HFFc6 (cell line): ENCODE measurements at regions not wholly inside any gene's neighbourhood (a gene's known extent, or its start where the extent isn't known, plus 50 kb on each side); places are given as distances from the start of the nearest gene placed in this dataset.

Experiments
- DNase-seq: peaks from one replicate; pipeline ENCODE4 v3.0.0-alpha.2; 2018
- H3K27ac Mint-ChIP-seq: 2 replicates; pipeline ENCODE4 v1.8.0; 2020; ENCODE audit warnings: mild to moderate bottlenecking, mixed read lengths
- H3K27me3 Mint-ChIP-seq: 2 replicates; pipeline ENCODE4 v1.8.0; 2021; ENCODE audit warnings: mild to moderate bottlenecking, moderate library complexity, mixed read lengths; ENCODE audit not compliant: insufficient read depth
- H3K36me3 Mint-ChIP-seq: 2 replicates; pipeline ENCODE4 v1.8.0; 2021; ENCODE audit warnings: low read depth, mixed read lengths
- H3K4me1 Mint-ChIP-seq: 2 replicates; pipeline ENCODE4 v1.8.0; 2020; ENCODE audit warnings: low read depth, mixed read lengths
- H3K4me3 Mint-ChIP-seq: 2 replicates; pipeline ENCODE4 v1.8.0; 2020; ENCODE audit warnings: mild to moderate bottlenecking, moderate library complexity, mixed read lengths
- H3K9me3 Mint-ChIP-seq: 2 replicates; pipeline ENCODE4 v1.8.0; 2020; ENCODE audit warnings: mild to moderate bottlenecking, mixed read lengths
- TF ChIP-seq, protein P1 (sequence below): fragments of 200-600 bp; sonication (generic); IDR thresholded peaks from 2 replicates; pipeline ENCODE4 v1.5.0; 2021; ENCODE audit warnings: antibody characterized with exemption, mild to moderate bottlenecking

DNA sequence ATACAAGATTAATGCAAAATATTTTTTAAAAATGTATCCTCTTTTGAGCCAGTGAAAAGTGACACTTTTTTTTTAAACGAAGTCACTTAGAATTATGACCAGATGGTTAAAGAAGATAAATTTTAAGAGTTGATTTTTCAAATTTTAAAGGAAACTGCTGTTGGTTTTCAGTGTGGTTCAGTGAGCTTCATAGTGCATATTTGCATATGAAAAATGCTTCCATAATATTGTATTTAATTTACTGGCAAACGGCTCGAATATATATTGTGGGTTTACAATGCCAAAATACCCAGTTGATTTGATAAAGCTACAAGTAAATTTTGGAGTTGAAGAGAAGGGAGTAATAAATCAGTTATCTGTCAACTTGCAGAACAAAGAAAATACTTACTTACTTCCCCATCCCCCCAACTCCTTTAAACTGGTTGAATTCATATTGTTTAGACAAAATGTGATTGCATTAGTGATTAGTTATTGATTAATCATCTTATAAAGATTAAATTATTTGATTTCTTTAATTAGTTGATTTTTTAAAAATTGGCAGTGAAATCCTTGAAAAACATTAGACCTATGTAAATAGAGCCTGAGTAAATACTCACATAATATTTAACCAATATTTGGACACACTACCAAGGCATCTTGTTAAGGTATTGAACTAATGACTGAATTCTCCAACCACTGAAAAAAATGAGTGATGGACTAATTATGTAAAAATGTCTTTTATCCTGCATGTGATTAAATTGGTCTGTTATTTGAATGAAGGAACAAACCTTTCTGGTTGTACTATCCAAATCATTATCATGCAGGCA is 122.8 kb upstream of the APP start:
- H3K36me3 Mint-ChIP-seq, result no peaks in the 10 kb centered on the region
- no peak overlapping the region for H3K4me3 Mint-ChIP-seq
- no peak for DNase-seq
- no peaks in the 10 kb centered on the region for H3K4me1 Mint-ChIP-seq
- 0 out of 2 replicates have a peak, but pooled peaks cover 3% of the 10 kb centered on the region for H3K27me3 Mint-ChIP-seq
- no peak overlapping the region for H3K27ac Mint-ChIP-seq
- TF ChIP-seq, protein P1, sequence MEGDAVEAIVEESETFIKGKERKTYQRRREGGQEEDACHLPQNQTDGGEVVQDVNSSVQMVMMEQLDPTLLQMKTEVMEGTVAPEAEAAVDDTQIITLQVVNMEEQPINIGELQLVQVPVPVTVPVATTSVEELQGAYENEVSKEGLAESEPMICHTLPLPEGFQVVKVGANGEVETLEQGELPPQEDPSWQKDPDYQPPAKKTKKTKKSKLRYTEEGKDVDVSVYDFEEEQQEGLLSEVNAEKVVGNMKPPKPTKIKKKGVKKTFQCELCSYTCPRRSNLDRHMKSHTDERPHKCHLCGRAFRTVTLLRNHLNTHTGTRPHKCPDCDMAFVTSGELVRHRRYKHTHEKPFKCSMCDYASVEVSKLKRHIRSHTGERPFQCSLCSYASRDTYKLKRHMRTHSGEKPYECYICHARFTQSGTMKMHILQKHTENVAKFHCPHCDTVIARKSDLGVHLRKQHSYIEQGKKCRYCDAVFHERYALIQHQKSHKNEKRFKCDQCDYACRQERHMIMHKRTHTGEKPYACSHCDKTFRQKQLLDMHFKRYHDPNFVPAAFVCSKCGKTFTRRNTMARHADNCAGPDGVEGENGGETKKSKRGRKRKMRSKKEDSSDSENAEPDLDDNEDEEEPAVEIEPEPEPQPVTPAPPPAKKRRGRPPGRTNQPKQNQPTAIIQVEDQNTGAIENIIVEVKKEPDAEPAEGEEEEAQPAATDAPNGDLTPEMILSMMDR, result no peak
- H3K9me3 Mint-ChIP-seq, result peaks cover 10% of the 10 kb centered on the region

DNA sequence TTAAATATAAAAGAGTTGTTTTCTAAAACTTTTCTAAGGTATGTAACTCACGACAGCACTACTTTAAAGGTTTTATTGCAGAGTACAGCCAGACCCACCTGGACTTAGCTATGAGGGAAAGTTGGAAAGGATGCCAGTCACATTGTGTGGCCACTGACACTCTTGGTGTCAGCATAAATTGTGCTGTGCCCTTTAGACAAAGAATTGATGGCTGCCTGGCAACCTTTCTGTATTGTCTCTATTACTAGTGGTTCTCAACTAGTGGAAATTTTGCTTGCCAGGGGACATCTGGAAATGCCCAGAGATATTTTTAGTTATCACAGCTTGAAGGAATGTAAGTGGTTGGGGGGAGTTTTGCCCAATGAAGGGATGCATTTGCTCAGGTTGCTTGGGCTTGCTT is 117.5 kb upstream of the APP start:
- Mint-ChIP-seq H3K27ac (no peak overlapping the region), H3K9me3 (no peaks in the 10 kb centered on the region; the same call in 1 of the 2 replicates), H3K4me3 (no peak overlapping the region), H3K4me1 (no peaks in the 10 kb centered on the region), H3K36me3 (no peaks in the 10 kb centered on the region), H3K27me3 (0 out of 2 replicates have a peak, but pooled peaks cover 4% of the 10 kb centered on the region)
- no peak for DNase-seq
- TF ChIP-seq, protein P1, result no peak

DNA sequence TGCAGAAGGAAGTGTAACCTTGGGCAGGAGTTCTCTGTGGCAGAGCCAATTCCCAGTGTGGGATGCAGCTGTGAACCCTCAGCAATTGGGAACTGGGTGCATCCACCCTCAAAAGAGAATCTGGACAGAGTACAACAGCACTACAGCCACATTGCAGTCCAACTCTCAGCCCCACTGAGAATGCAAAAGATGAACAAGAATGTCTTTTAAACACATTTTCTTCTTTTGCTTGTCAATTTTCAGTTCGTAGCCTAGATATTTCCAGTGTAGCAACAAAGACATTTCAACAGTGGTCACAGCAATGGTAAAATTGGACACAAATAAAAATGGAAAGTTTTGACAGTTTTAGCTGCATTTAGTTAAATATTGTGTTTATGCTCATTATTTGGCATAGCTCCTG is 114.0 kb upstream of the APP start:
- no peaks in the 10 kb centered on the region for H3K36me3 Mint-ChIP-seq

DNA sequence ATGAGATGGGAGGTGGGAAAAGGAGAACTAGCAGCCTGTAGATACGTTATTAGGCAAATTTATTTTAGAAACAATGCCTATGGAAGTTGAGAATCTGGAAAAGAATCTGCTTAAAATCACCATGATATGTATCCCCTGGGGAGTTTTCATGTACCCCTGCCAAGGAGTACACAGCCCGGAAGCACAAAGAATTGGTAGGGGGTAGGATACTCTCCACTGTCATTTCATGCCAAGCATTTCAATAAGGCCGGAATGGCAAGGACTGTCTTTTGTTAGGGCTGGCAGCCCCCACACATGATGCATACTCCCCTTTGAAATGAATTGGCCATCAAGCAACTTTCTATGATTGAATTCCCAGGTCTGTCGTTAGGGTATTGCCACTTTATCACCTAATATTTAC is 111.5 kb upstream of the APP start:
- Mint-ChIP-seq H3K27ac (no peak overlapping the region), H3K4me1 (no peaks in the 10 kb centered on the region)

More for the DNA sequence above, 114.0 kb upstream of the APP start:
- Mint-ChIP-seq H3K9me3 (no peaks in the 10 kb centered on the region; the same call in 1 of the 2 replicates), H3K27me3 (peaks cover 1% of the 10 kb centered on the region; the same call in 1 of the 2 replicates), H3K27ac (no peak overlapping the region), H3K4me1 (no peaks in the 10 kb centered on the region), H3K4me3 (no peak overlapping the region)
- DNase-seq, result no peak
- TF ChIP-seq, protein P1, result no peak

DNA sequence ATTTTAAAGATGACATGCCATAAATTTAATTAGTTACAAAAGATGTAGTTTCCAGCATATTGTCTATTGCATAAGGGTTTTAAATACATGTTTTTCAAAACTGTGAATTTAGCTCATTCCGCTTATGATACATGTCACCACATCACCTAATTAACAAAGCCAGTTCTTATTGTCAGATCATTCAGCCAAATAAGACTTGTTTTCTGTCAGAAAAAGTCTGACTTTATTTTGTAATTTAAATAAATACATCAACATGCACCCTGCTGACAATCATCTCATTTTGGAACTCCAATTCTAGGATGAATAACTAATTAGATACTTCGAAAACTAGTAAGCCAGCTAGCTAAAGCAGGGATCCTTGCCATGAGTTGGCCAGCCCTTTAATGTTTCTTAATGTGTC is 110.9 kb upstream of the APP start:
- no peak for DNase-seq
- TF ChIP-seq, protein P1, result no peak
- no peaks in the 10 kb centered on the region for H3K4me1 Mint-ChIP-seq
- no peak overlapping the region for H3K27ac Mint-ChIP-seq
- H3K36me3 Mint-ChIP-seq, result no peaks in the 10 kb centered on the region
- no peak overlapping the region for H3K4me3 Mint-ChIP-seq
- no peaks in the 10 kb centered on the region; the same call in 1 of the 2 replicates for H3K9me3 Mint-ChIP-seq
- H3K27me3 Mint-ChIP-seq, result peaks cover 1% of the 10 kb centered on the region; the same call in 1 of the 2 replicates

More for the DNA sequence above, 111.5 kb upstream of the APP start:
- peaks cover 1% of the 10 kb centered on the region; the same call in 1 of the 2 replicates for H3K27me3 Mint-ChIP-seq
- H3K4me3 Mint-ChIP-seq, result no peak overlapping the region
- no peaks in the 10 kb centered on the region; the same call in 1 of the 2 replicates for H3K9me3 Mint-ChIP-seq
- DNase-seq, result no peak
- H3K36me3 Mint-ChIP-seq, result no peaks in the 10 kb centered on the region
- TF ChIP-seq, protein P1, result no peak
